ENCODE measurements at regions not wholly inside any gene's neighbourhood (a gene's known extent, or its start where the extent isn't known, plus 50 kb on each side); places are given as distances from the start of the nearest gene placed in this dataset.

GRCh38 chr9:106419829-106420228, 443.1 kb upstream of the ZNF462 start:
- DNase-seq: no peak
- Mint-ChIP-seq H3K9me3 (ENCODE audit: unreplicated experiment) (peaks cover 5% of the 10 kb centered on the region), H3K27ac (ENCODE audit: unreplicated experiment) (no peak overlapping the region), H3K36me3 (ENCODE audit: unreplicated experiment) (no peaks in the 10 kb centered on the region), H3K27me3 (ENCODE audit: unreplicated experiment) (peaks cover 6% of the 10 kb centered on the region), H3K4me3 (ENCODE audit: unreplicated experiment) (no peak overlapping the region), H3K4me1 (ENCODE audit: low read depth, unreplicated experiment) (peaks cover 29% of the 10 kb centered on the region)
- TF ChIP-seq CTCF (IDR thresholded peaks at IDR 0.05; ENCODE audit: partially characterized antibody, unreplicated experiment): no peak

GRCh38 chr9:106420511-106420944, 442.4 kb upstream of the ZNF462 start:
- Mint-ChIP-seq H3K9me3 (ENCODE audit: unreplicated experiment) (no peaks in the 10 kb centered on the region), H3K4me3 (ENCODE audit: unreplicated experiment) (no peak overlapping the region), H3K4me1 (ENCODE audit: low read depth, unreplicated experiment) (peaks cover 29% of the 10 kb centered on the region), H3K36me3 (ENCODE audit: unreplicated experiment) (no peaks in the 10 kb centered on the region), H3K27me3 (ENCODE audit: unreplicated experiment) (peaks cover 2% of the 10 kb centered on the region), H3K27ac (ENCODE audit: unreplicated experiment) (no peak overlapping the region)
- no peak for TF ChIP-seq CTCF (IDR thresholded peaks at IDR 0.05; ENCODE audit: partially characterized antibody, unreplicated experiment)
- DNase-seq: no peak

GRCh38 chr9:106421772-106422171, 441.2 kb upstream of the ZNF462 start:
- no peak for TF ChIP-seq CTCF (IDR thresholded peaks at IDR 0.05; ENCODE audit: partially characterized antibody, unreplicated experiment)
- H3K27ac Mint-ChIP-seq (ENCODE audit: unreplicated experiment): no peak overlapping the region
- H3K36me3 Mint-ChIP-seq (ENCODE audit: unreplicated experiment): no peaks in the 10 kb centered on the region
- H3K4me1 Mint-ChIP-seq (ENCODE audit: low read depth, unreplicated experiment): peaks cover 26% of the 10 kb centered on the region
- H3K9me3 Mint-ChIP-seq (ENCODE audit: unreplicated experiment): no peaks in the 10 kb centered on the region
- no peaks in the 10 kb centered on the region for H3K27me3 Mint-ChIP-seq (ENCODE audit: unreplicated experiment)
- H3K4me3 Mint-ChIP-seq (ENCODE audit: unreplicated experiment): no peak overlapping the region
- no peak for DNase-seq

GRCh38 chr9:106423575-106423974, 439.4 kb upstream of the ZNF462 start:
- H3K4me3 Mint-ChIP-seq (ENCODE audit: unreplicated experiment): no peak overlapping the region
- H3K9me3 Mint-ChIP-seq (ENCODE audit: unreplicated experiment): no peaks in the 10 kb centered on the region
- no peak for DNase-seq
- no peak for TF ChIP-seq CTCF (IDR thresholded peaks at IDR 0.05; ENCODE audit: partially characterized antibody, unreplicated experiment)
- no peaks in the 10 kb centered on the region for H3K27me3 Mint-ChIP-seq (ENCODE audit: unreplicated experiment)
- no peaks in the 10 kb centered on the region for H3K36me3 Mint-ChIP-seq (ENCODE audit: unreplicated experiment)
- no peak overlapping the region for H3K27ac Mint-ChIP-seq (ENCODE audit: unreplicated experiment)
- H3K4me1 Mint-ChIP-seq (ENCODE audit: low read depth, unreplicated experiment): peaks cover 19% of the 10 kb centered on the region

GRCh38 chr9:106432631-106433030, 430.3 kb upstream of the ZNF462 start:
- Mint-ChIP-seq H3K27me3 (ENCODE audit: unreplicated experiment) (peaks cover 2% of the 10 kb centered on the region), H3K9me3 (ENCODE audit: unreplicated experiment) (no peaks in the 10 kb centered on the region), H3K4me3 (ENCODE audit: unreplicated experiment) (no peak overlapping the region), H3K36me3 (ENCODE audit: unreplicated experiment) (peaks cover 5% of the 10 kb centered on the region), H3K4me1 (ENCODE audit: low read depth, unreplicated experiment) (no peaks in the 10 kb centered on the region), H3K27ac (ENCODE audit: unreplicated experiment) (no peak overlapping the region)
- TF ChIP-seq CTCF (IDR thresholded peaks at IDR 0.05; ENCODE audit: partially characterized antibody, unreplicated experiment): no peak
- DNase-seq: no peak

Data from glutamatergic neuron (in vitro differentiated cells).